ENCODE measurements at regions not wholly inside any gene's neighbourhood (a gene's known extent, or its start where the extent isn't known, plus 50 kb on each side); places are given as distances from the start of the nearest gene placed in this dataset.

DNA sequence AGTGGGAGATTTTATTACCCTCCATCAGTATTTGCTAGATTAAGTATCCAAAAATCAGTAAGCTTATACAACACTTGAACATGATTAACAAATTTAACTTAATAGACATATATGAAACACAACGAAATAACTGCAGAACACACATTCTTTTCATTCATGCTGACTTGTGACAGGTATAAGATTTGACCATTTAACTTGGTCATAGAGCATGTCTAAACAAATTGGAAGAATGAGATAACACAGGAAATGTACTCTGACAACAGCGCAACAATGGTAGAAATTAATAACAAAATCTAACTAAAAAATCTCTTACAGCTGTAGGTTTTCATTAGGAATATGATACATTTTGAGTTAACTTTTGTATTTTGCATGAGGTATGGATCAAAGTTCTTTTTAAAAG lies 62.4 kb upstream of the TTLL7 start:
- Histone ChIP-seq H4K20me1 (ENCODE audit: control insufficient read depth, insufficient read depth, insufficient read length) (no peaks in the 10 kb centered on the region), H3K4ac (ENCODE audit: low read depth, low read length) (no peak overlapping the region), H4K91ac (ENCODE audit: insufficient read length, low read depth, low read length) (no peak overlapping the region), H3K23me2 (ENCODE audit: insufficient read length, low read depth, low read length, poor library complexity, severe bottlenecking) (no peaks in the 10 kb centered on the region), H2AK5ac (ENCODE audit: insufficient read length, low read length) (no peak overlapping the region), H3K18ac (ENCODE audit: insufficient read length, low read depth, low read length) (no peak overlapping the region), H3K56ac (ENCODE audit: insufficient read length, low read depth, low read length) (no peak overlapping the region), H3K79me1 (ENCODE audit: insufficient read depth, low read depth, low read length, poor library complexity, severe bottlenecking) (no peaks in the 10 kb centered on the region), H3T11ph (ENCODE audit: low read length) (no peak overlapping the region), H3K9ac (ENCODE audit: extremely low read depth, insufficient read length, low read length) (no peak overlapping the region), H2BK120ac (ENCODE audit: low read depth, low read length, poor library complexity, severe bottlenecking) (no peak overlapping the region), H2BK5ac (ENCODE audit: insufficient read length, low read length) (no peak overlapping the region), H3K9me3 (ENCODE audit: control insufficient read depth, low read depth, low read length) (no peaks in the 10 kb centered on the region), H2BK12ac (ENCODE audit: insufficient read length, low read depth, low read length) (no peak overlapping the region), H2BK15ac (ENCODE audit: low read depth, low read length) (no peak overlapping the region), H3K4me1 (ENCODE audit: insufficient read depth, low read length) (no peaks in the 10 kb centered on the region), H4K5ac (ENCODE audit: insufficient read length, low read depth, low read length) (no peak overlapping the region), H2BK20ac (ENCODE audit: low read depth, low read length, poor library complexity, severe bottlenecking) (no peak overlapping the region), H3K4me2 (ENCODE audit: insufficient read depth, insufficient read length, low read length) (no peak overlapping the region), H3K27ac (ENCODE audit: insufficient read length, low read depth, low read length) (no peak overlapping the region), H2AFZ (ENCODE audit: low read length) (no peak overlapping the region), H3K23ac (ENCODE audit: insufficient read length, low read depth, low read length) (no peak overlapping the region), H4K8ac (replicated peaks; ENCODE audit: insufficient read length, low read depth, low read length) (no peak overlapping the region), H3K27me3 (ENCODE audit: insufficient read depth, low read length) (no peaks in the 10 kb centered on the region), H3K79me2 (ENCODE audit: insufficient read depth, low read length) (no peaks in the 10 kb centered on the region), H3K14ac (ENCODE audit: insufficient read depth, low read length) (no peak overlapping the region)
- Mint-ChIP-seq H3K9me3 (peaks cover 0 to 4% of the 10 kb centered on the region in 2 experiments; a peak in 2 of 5 replicates), H3K36me3 (ENCODE audit: insufficient read depth in 1 of 3, low read depth in 3 of 3) (no peaks in the 10 kb centered on the region; a peak in 1 of 7 replicates), H3K27ac (no peak overlapping the region), H3K27me3 (ENCODE audit: low read depth) (peaks cover 10% of the 10 kb centered on the region), H3K4me3 (no peak overlapping the region), H3K4me1 (no peaks in the 10 kb centered on the region)
- WGBS (ENCODE audit: extremely low coverage, insufficient read length, low lambda C conversion rate): no CpG with 5 or more reads among the region's 2 CpGs
- no peak for DNase-seq
- TF ChIP-seq, protein P1, sequence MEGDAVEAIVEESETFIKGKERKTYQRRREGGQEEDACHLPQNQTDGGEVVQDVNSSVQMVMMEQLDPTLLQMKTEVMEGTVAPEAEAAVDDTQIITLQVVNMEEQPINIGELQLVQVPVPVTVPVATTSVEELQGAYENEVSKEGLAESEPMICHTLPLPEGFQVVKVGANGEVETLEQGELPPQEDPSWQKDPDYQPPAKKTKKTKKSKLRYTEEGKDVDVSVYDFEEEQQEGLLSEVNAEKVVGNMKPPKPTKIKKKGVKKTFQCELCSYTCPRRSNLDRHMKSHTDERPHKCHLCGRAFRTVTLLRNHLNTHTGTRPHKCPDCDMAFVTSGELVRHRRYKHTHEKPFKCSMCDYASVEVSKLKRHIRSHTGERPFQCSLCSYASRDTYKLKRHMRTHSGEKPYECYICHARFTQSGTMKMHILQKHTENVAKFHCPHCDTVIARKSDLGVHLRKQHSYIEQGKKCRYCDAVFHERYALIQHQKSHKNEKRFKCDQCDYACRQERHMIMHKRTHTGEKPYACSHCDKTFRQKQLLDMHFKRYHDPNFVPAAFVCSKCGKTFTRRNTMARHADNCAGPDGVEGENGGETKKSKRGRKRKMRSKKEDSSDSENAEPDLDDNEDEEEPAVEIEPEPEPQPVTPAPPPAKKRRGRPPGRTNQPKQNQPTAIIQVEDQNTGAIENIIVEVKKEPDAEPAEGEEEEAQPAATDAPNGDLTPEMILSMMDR (conservative IDR thresholded peaks at IDR 0.05): no peak

All from H9 (cell line).